Upper lobe of left lung (tissue), 4 donors: ENCODE measurements at regions not wholly inside any gene's neighbourhood (a gene's known extent, or its start where the extent isn't known, plus 50 kb on each side); places are given as distances from the start of the nearest gene placed in this dataset.

Experiments
- EP300 ChIP-seq, 4 donors: sonication (generic); formaldehyde crosslinking; IDR thresholded peaks; one replicate each; pipeline ENCODE4 v1.5.1; 2017; ENCODE audit warnings: antibody characterized with exemption in 4 of 4, control low read depth in 2 of 4
- POLR2A ChIP-seq, 4 donors: fragments of 450-650 bp; IDR thresholded peaks; one replicate each; pipeline ENCODE4 v1.5.1; 2016 to 2017; ENCODE audit warnings: antibody characterized with exemption in 4 of 4, mild to moderate bottlenecking in 2 of 4
- TF ChIP-seq, protein P1 (sequence below), 6 experiments: fragments of 450-650 bp in 4 of 6; fragments of 200-600 bp in 2 of 6; sonication (generic) in 2 of 6; IDR thresholded peaks; one replicate each; pipeline ENCODE4 v1.5.1; 2016 to 2019; ENCODE audit warnings: antibody characterized with exemption in 6 of 6

DNA sequence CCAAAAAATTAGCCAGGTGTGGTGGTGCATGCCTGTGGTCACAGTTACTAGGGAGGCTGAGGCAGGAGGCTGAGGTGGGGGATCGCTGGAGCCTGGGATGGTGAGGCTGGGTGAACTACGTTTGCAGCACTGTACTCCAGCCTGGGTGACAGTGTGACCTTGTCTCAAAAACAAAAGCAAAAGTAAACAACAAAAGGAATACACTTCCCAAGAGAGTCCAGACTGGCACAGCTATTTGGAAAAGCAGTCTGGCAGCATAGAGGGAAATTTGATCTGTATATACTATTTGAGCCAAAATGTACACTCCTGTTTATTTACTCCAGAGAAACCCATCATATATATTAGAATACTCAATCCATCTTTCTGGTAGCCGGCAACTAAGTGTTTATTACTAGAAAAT lies 107.0 kb upstream of the HMCN1 start:
- TF ChIP-seq, protein P1, sequence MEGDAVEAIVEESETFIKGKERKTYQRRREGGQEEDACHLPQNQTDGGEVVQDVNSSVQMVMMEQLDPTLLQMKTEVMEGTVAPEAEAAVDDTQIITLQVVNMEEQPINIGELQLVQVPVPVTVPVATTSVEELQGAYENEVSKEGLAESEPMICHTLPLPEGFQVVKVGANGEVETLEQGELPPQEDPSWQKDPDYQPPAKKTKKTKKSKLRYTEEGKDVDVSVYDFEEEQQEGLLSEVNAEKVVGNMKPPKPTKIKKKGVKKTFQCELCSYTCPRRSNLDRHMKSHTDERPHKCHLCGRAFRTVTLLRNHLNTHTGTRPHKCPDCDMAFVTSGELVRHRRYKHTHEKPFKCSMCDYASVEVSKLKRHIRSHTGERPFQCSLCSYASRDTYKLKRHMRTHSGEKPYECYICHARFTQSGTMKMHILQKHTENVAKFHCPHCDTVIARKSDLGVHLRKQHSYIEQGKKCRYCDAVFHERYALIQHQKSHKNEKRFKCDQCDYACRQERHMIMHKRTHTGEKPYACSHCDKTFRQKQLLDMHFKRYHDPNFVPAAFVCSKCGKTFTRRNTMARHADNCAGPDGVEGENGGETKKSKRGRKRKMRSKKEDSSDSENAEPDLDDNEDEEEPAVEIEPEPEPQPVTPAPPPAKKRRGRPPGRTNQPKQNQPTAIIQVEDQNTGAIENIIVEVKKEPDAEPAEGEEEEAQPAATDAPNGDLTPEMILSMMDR (IDR thresholded peaks at IDR 0.05) = no peak
- TF ChIP-seq POLR2A (IDR thresholded peaks at IDR 0.05) = no peak
- TF ChIP-seq EP300 (IDR thresholded peaks at IDR 0.05) = no peak
